D721Med (cell line): ENCODE measurements at regions not wholly inside any gene's neighbourhood (a gene's known extent, or its start where the extent isn't known, plus 50 kb on each side); places are given as distances from the start of the nearest gene placed in this dataset.

Experiments
- DNase-seq: peaks from one replicate; pipeline ENCODE4 v3.0.0; 2011; ENCODE audit warnings: low spot score; ENCODE audit not compliant: insufficient read length
- FAIRE-seq: peaks from 2 replicates; lab custom pipeline; 2011; peaks lifted over from hg19 to GRCh38; lab: Jason Lieb, UNC
- CTCF ChIP-seq: IDR thresholded peaks from 2 replicates; pipeline ENCODE4 v1.5.1; 2012; ENCODE audit warnings: mild to moderate bottlenecking, control low read depth; ENCODE audit not compliant: insufficient read depth; ENCODE audit errors: missing control alignments

- DNase-seq: no peak
- TF ChIP-seq CTCF: no peak
- peak; percentile 58 for FAIRE-seq
These were observed 302.0 kb downstream of the DUSP10 start for GRCh38 chr1:221439747-221440501.

- TF ChIP-seq CTCF: peak; percentile 21
- no peak for FAIRE-seq
- no peak for DNase-seq
These were observed 301.2 kb downstream of the DUSP10 start for GRCh38 chr1:221440658-221441057.

DNA sequence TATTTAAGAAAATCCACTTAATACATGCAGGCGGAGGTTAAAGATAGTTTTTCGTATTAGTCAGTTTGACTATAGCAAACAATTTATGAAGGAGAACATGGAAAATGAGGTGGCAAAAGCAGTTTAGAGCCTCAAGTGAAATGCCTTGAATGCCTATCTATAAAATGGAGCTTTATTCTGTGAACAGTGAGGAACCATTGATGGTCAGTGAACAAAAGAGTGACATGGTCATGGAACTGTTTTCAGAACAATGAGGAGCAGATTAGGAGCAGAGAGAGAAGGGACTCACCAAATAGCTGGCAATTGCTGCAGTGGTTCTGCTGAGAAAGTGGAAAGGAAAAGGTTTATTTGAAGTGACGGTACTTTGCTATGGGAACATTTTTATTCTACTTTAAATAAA is 299.8 kb downstream of the DUSP10 start:
- no peak for FAIRE-seq
- no peak for DNase-seq
- no peak for TF ChIP-seq CTCF

GRCh38 chr1:221444346-221444745 is 297.5 kb downstream of the DUSP10 start:
- FAIRE-seq (no peak), DNase-seq (no peak)
- TF ChIP-seq CTCF: no peak

DNA sequence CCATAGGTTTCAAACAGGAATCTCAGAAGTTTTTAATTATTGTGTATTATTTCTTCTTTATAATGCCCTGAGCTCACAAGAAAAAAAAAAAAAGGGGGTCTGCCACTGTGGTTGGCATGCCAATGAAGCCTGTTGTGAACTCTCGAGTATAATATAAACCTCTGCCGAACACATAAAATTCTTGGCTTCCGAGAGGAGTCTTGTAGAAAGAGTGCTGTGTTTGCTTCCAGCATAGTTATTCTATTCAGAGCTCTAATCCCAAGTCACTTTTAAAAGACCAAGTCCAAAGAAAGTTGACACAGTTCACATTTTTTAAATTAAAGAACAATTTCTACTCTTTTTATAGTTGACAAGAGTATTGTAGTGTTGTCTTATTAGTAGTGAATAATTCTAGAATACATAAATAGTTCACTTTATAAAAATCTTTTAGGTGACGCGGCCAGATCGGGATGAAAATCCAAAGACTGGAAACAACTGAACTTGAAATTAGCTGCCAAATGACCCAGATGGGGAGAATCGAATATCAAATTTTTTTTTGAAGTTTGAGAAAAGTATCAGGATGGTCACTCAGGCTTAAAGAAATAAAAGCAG is 293.2 kb downstream of the DUSP10 start:
- no peak for TF ChIP-seq CTCF

GRCh38 chr1:221449194-221449593 is 292.7 kb downstream of the DUSP10 start:
- FAIRE-seq: no peak
- no peak for TF ChIP-seq CTCF
- DNase-seq: no peak

More for the DNA sequence above, 293.2 kb downstream of the DUSP10 start:
- FAIRE-seq (no peak), DNase-seq (no peak)
